NCI-H1694 (cell line): ENCODE measurements at regions not wholly inside any gene's neighbourhood (a gene's known extent, or its start where the extent isn't known, plus 50 kb on each side); places are given as distances from the start of the nearest gene placed in this dataset.

Experiments used
- DNase-seq: peaks from one replicate; lab custom pipeline; 2025; lab: John Stamatoyannopoulos, UW

- DNase-seq: no peak
These were observed 179.9 kb downstream of the ZIC1 start for GRCh38 chr3:147589016-147589415.

GRCh38 chr3:147604136-147604535, 195.0 kb downstream of the ZIC1 start:
- DNase-seq: no peak

- no peak for DNase-seq
These were observed 204.6 kb downstream of the ZIC1 start for GRCh38 chr3:147613725-147614124.

DNA sequence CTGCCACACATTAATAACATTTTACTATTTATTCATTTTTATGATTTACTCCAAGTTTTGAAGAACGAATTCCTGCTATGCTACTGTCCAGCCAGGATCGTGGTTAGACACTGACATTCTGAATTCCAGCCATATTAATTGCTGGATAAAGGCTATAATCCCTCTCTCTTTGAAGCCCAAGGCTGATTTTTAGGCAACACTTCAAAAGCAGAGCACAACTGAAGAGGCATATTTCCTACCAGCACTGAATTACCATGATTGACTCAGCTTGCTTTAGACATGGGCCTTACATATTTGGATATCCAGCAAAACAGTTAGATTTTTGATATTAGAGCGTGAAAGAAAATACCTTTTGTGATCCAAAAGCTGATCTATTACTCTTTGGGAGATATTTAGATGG, 205.0 kb downstream of the ZIC1 start:
- no peak for DNase-seq

DNA sequence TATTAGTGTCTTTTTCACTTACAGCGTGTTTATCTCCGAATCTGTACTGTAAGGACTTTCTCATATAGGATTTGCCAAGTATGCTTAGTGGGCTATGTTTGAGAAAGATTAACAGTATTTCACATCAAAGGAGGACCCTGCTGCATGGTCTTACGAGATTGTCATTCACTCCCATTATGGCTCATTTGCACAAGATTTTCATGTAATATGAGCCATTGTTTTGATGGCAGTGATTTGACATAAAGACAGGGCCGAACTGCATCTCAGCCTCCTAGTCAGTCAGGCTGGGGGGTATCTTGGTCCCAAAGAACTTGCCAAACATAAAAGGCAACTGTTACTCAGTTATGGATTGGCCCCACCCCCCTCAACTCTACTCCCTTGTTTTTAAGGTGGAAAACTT, 205.9 kb downstream of the ZIC1 start:
- DNase-seq: no peak

GRCh38 chr3:147616998-147617619, 207.9 kb downstream of the ZIC1 start:
- peak; percentile 43 for DNase-seq

- DNase-seq: no peak
These were observed 209.5 kb downstream of the ZIC1 start for GRCh38 chr3:147618691-147619090.

DNA sequence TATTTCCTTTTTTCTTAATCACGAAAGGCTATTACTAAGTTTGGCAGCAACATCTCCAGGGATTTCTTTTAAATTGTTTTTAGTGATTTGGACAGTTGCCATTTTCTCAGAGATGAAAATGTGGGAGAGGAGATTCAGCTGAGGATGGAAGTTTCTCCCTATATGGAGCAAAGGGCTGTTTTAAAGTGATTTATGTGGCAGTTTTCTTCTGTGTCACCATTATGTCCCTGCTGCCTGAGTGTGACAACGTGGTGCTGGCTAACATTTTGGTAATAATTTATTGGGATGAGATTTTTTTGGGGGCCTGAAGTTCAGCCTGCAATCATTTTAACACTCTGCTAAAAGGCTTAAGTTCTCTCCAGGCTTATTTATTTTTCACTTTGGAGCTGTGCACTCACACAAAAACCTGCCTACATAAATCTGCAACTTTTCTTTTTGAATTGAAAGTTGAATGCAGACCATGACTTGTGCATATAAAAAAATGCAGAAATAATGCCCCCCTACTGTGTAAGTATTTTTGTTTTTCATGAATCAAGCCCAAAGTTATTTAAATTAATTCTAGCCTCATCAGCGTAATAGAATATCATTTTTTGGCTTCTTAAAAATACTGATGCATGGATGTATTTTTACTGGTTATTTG, 210.9 kb downstream of the ZIC1 start:
- no peak for DNase-seq

GRCh38 chr3:147620906-147621305, 211.7 kb downstream of the ZIC1 start:
- no peak for DNase-seq

DNA sequence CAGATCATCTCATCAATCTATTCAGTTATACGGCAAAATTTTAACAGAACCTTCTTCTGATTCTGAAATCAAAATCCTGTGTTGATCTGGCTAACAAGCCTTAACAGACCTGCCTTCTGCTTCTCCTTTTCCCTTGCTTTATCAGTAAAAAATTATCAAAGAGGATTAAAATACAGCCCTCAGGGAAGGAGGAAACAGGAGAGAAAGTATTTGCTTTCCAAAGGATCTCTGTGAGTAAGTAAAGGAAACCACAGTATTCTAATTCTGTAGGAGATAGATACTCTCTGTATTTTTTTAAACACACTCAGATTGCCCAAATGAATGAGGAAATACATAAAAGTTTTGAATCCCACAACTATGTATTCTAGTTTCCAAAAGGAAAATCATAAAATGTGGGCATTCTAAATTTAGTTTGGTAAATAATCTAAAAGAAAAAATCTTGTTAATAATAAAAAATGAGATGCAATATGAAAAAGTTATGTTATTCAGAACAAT, 221.8 kb downstream of the ZIC1 start:
- no peak for DNase-seq

- DNase-seq: no peak
These were observed 231.6 kb downstream of the ZIC1 start for GRCh38 chr3:147640781-147641180.

DNA sequence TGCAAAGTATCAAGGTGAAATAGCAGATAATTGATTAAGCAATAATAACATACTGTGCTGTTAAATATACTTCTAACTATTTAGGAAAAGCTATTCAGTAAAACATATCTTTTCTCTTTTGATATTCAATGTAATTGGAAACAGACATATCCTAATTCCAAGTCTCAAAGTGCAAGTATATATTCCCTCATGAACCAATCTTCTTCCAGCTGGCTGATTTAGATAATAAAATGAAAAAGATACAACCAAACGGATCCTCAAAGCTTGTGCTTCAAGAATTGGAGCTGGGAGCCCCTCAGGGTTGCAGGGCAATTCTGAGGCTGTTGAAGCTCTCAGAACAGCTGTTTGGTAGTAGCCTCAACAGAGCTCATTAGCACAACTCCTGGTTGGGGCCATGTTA, 236.6 kb downstream of the ZIC1 start:
- no peak for DNase-seq

GRCh38 chr3:147649475-147649874, 240.3 kb downstream of the ZIC1 start:
- DNase-seq: no peak

DNA sequence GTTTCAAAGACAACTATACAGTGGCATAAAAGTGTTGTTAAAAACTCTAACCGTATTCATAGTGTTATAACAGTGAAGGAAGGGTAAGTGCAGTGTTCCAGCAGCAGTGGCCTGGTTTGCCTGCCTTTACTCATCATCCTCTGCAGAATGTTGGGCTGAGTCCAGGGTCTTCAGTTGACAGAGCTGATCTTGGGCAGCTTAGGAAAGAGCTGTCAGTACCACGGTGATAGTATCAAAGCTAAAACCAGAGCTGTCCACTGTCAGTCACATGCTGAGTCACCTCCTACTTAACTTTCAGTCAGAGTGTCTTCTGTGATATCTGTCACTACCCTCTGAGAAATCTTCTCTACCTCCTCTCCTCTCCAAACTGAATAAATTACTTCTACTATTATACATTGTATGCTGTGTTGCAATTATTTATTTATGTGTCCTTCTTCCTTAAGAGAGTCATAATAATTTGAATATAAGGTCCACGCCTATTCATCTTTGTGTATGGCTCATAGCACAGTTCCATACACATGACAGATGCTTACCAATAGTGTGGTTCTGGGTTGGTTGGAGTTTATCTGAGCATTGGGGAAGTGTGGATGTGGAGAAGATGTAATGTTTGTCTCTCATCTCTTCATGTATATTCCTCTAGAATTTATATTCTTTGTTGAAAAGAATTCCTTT, 242.1 kb downstream of the ZIC1 start:
- no peak for DNase-seq

GRCh38 chr3:147652651-147653366, 243.6 kb downstream of the ZIC1 start:
- DNase-seq: no peak

DNA sequence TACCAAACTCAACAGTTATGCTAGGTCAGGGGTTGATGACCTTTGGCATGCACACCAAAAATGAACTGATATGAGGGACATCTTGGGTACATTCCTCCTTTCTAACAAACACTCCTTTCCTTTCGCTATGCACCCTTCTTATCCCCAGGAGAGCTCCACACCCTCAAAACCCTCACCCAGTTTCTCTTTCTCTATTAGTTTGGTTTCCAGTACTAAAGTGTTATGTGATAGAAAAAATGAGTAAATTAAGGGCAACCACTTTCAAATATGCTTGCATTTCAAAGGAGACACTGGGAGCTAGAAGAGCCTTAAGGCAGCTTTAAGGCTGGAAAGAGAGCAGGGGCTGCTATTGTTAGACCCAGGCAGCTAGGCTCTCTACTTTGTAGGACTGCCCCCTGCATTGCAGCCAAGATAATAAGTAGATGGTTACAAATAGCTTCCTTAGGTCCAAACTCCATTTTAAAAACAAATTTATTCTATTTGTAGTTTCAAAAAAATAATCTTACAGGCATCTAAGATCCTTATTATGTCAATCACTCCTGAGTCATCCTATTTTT, 244.3 kb downstream of the ZIC1 start:
- DNase-seq: no peak

- DNase-seq: no peak
These were observed 245.7 kb downstream of the ZIC1 start for GRCh38 chr3:147654827-147655226.

DNA sequence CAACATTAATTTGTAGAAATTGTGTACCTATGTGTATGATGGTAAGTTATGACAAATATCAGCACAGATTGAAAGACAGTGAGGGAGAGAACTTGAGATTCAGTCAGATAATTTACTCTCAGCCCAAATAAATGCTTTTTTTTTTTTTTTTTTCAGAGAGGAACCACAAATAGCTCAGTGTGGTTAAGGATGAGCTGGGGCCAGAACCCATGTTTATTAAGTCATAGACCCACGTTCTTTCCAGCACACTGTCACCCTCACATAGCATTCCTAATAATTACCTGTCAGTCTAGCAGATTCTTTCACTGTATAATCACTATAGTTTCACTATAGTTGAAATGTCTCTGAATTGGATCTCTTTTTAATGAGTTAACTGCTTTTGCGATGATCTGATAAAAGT, 246.1 kb downstream of the ZIC1 start:
- DNase-seq: no peak

DNA sequence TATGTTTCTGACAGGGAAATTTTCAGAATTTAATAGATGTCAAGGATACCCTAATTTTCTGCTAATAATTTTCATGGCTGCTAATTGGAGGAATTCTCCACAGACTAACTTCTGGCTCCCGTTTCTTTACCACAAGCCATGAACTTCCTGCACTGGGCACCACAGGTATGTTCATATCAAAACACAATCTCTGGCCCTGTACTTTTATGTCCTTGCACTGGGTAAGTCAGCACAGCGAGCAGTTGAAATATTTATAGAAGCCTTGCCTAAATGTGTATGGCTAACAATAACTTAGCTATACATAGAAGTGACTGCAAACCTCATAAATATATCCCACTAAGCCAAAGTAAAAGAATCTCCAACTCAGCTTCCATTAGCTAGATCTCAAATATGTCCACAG, 246.9 kb downstream of the ZIC1 start:
- no peak for DNase-seq

DNA sequence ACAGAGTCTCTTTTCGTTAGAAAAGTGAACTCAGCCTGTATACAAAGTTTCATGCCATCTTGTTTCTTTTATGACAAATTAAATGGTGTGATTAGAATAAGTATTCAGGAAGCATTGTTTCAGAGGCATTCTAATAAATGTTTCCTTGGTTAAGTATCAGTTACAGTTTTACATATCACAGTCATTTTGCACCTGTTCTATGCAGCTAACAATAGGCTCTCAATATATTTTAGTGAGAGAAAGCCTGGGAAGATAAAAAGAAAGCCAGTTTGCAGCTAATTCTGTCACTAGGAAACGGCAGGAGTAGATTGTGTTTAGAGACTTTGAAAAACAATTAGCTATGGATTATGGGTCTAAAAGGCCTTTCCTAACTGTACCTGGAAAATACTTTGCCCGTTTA, 252.8 kb downstream of the ZIC1 start:
- no peak for DNase-seq

- no peak for DNase-seq
These were observed 253.5 kb downstream of the ZIC1 start for GRCh38 chr3:147662705-147663104.

DNA sequence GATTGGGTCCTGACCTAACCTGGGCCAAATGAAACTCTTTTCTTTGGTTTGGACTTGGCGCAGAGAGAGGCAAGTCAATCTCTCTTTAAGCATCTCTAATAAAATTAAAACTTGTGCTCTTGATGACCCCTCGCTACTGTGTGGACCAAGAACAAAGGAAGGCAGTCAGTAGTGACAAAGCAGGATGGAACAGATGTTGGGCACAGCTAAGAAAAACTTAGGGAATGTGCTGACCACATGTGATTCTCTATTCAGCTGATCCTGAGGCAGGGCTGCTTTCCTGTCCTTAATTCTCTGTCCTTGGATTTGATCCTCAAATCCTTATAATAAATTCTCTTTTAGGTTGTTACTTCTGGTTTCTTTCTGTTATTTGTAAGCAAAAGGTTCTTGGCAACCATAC, 259.9 kb downstream of the ZIC1 start:
- DNase-seq: no peak
